HG03575 (cell line): ENCODE measurements at regions not wholly inside any gene's neighbourhood (a gene's known extent, or its start where the extent isn't known, plus 50 kb on each side); places are given as distances from the start of the nearest gene placed in this dataset.
"Not testable (repeated sequence)": the region's sequence is repeated elsewhere in the genome, so short reads cannot be mapped to it uniquely, and the experiment has no call there.

Experiments
- ATAC-seq: cut with Tn5 transposase; IDR thresholded peaks from one replicate; pipeline ENCODE4 v1.9.1; 2021; ENCODE audit not compliant: unreplicated experiment, insufficient number of reproducible peaks, low FRiP score; ENCODE audit errors: extremely low read depth

DNA sequence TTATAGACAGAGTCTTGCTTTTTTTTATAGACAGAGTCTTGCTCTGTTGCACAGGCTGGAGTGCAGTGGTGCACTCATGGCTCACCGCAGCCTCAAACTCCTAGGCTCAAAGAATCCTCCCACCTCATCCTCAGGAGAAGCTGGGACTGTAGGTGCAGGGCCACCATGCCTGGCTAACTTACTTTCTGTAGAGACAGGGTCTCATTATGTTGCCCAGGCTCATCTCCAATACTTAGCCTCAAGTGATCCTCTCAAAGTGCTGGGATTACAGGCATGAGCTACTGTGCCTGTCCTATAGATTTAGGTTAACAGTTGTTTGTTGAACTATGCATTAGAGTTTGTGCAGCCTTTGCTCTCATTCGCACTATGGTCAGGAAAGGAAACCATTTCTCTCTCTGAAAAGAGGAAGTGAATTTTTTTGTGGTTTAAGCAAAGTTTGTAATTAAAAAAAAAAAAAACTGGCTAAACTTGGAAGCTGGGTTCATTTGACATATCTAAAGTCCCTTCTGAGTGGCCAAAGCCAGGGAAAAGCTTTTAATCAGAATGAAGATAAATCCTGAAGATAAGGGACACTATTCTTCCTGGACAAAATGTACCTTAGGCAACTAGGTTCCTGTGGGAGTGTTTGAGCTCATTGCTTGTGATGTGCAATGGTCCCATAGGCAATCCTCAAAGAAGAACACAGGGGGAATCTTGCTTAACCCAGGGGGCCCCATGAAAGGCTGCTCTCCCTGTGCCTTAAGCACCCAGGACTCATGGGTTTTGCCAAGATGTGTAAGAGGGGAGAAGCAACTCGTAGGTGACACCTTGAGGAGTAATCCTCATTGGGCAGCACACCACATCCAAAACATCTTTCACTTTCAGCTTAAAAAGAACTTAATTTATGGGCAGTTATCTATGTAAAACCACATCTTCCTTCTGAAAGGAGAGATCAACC lies 201.7 kb downstream of the MREG start:
- peak; percentile 93 for ATAC-seq

GRCh38 chr2:215811003-215811402 lies 202.3 kb downstream of the MREG start:
- ATAC-seq, result peak; percentile 40

GRCh38 chr2:215808996-215809395 lies 204.4 kb downstream of the MREG start:
- ATAC-seq, result no peak

- ATAC-seq, result no peak
Observed at GRCh38 chr2:215808194-215808593, 205.2 kb downstream of the MREG start.

- no peak for ATAC-seq
Observed at GRCh38 chr2:215805493-215805892, 207.9 kb downstream of the MREG start.

- no peak for ATAC-seq
Observed at GRCh38 chr2:215803150-215803549, 210.2 kb downstream of the MREG start.

DNA sequence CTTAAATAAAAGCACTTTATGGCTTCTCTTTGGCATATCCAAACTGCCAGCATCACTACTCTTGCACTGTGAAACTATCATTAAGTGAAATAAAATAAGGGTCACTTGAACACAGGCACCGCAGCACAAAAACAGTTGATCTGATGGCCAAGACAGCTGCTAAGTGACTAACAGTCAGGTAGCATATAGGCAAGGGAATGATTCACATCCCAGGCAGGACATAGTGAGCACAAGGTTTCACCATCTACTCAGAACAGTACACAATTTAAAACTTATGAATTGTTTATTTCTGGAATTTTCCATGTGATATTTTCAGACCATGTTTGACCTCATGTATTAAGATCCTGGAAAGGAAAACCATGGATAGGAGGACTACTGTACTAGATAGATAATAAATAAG lies 214.2 kb downstream of the MREG start:
- no peak for ATAC-seq

GRCh38 chr2:215797676-215798075 lies 215.7 kb downstream of the MREG start:
- ATAC-seq, result no peak

GRCh38 chr2:215796140-215796855 lies 217.1 kb downstream of the MREG start:
- no peak for ATAC-seq

- ATAC-seq, result no peak
Observed at GRCh38 chr2:215794829-215795546, 218.4 kb downstream of the MREG start.

GRCh38 chr2:215793747-215794595 lies 219.4 kb downstream of the MREG start:
- ATAC-seq, result no peak

DNA sequence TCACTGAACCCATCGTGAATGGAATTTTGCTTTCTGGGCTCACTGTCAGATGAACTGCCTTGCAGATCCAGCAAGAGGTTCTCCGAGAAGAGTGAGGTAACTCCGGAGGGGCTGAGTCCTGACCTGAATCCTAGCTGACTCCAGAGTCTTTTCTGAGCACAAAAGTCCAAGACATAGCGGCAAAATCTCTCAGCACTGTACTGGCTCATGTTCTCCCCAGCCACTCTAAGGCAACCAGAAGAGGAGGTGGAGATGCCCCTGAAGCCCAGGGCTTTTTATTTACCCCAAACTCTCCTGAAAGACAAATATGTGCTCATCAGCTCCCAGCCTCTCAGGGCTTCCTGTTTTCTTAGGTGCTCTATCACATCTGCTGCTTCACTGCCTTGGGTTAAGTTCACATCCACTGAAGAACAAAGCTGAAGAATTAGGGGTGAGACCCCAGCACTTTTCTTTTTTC lies 221.8 kb downstream of the MREG start:
- no peak for ATAC-seq

GRCh38 chr2:215790523-215791421 lies 222.6 kb downstream of the MREG start:
- ATAC-seq, result no peak

DNA sequence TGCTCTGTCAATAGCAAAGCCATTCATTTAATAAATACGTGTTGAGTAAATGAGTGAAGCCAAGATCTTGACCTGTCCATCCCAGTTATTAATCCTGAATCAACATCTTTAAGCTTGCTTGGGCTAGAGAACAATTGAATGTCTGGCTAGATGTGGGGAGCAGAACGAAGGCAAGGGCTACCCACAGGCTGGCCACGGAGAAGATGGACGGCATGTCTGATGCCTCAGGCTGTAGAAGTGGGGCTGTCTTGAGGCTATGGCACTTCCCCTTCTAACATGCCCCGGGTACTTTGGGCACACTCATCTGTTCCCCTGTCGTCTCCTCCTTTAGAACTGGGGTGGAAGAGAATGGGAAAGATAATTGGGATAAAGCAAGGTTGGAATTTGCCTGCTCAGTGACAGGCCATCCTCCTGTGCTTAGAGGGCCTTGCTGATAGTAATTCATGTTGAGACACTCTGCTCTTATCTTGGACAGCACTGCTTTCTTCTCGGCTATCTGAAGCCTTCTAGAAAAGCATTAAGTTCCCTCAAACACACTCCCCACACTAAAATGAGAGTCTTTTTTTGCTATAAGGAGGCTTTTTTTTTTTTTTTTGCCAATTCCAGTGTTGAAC lies 225.7 kb downstream of the MREG start:
- no peak for ATAC-seq

DNA sequence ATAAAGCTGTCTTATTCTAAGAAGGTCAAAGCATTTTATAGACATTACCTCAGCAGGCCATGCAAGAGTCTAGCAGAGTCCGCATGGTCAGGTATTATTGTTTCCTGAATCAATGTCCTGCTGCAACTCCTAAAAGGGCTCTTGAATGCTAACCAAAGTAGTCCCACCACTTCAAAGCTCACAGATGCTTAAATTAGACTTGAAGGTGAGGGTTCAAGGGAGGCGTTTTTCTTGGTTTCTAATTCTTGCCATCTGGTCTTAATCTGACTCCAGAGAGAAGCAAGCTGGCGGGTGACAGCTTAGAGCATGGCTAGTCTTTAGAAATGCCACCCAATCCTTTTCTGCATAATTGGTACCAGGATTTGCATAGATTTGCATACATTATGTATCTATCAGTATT lies 226.3 kb downstream of the MREG start:
- no peak for ATAC-seq

DNA sequence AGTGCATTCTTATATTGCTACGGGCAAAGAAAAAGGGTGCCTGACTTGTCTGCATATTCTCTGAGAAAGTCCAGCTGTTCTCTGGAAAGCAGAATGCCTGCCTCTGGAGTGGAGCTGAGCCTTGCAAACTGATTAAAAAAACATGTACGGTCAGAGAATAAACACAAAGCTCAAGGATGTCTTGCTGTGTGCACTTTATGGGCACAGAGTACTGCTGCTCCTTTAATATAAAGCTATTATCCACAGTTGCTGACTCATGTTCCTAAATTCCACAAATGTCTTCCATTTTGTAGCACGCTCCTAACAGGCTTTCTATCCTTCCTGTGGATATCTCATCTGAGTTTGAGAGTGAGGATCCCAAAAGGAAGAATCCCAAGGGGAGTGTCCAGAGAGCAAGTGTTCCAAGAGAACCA lies 229.0 kb downstream of the MREG start:
- ATAC-seq, result no peak

DNA sequence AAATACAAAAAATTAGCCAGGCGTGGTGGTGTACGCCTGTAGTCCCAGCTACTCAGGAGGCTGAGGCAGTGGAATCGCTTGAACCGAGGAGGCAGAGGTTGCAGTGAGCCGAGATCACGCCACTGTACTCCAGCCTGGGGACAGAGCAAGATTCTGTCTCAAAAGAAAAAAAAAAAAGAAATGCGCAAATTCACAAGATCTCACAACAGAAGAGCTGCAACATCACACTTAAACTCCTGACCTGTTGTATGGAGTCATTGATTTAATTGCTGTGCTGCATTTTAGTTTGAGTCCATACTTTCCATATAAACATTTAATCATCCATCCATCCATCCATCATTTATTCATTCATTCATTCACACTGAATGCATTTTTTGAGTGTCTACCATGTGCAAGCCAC lies 229.7 kb downstream of the MREG start:
- ATAC-seq, result not testable (repeated sequence)
